ENCODE measurements at regions not wholly inside any gene's neighbourhood (a gene's known extent, or its start where the extent isn't known, plus 50 kb on each side); places are given as distances from the start of the nearest gene placed in this dataset.

DNA sequence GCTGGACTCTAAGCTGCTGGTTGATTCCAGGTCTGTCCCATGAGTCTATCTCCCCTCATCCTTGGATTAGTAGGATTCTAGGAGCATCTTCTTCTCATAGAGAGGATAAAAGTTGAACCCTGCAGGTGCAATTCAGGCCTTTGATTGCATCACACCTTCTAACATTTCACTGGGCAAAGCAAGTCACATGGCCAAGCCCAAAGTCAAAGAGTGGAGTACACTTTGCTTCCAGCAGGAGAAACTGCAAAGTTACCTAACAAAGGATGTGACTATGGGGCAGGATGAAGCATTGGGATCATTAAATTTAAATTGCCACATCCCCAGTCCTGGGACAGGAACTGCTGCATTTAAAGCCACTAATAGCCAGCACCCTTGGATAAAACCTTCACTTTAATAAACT is 51.0 kb upstream of the EGFLAM start:
- ATAC-seq (no peak), DNase-seq (no peak)
- intact Hi-C loops (cut with DNase I), result no loop called here

DNA sequence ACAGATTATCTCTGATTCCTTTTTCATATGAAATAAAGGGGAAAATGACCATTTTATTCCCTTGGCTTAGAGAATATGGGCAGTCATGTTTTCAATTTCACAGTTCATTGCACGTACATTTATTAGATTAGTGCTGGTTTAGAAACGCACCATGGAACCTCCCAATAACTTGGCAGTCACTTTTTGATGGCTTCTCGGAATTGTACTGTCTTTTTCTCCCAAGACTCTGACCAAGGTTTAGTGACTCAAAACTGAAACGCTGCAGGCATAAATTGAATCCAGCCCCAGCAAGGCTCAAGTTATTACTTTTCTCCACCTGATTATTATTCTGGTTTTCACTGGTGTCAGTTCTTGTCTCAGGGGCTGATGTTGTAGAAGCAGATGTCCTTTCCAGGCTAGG is 55.6 kb upstream of the EGFLAM start:
- no peak for DNase-seq
- ATAC-seq, result no peak
- intact Hi-C loops (cut with DNase I), result no loop called here

DNA sequence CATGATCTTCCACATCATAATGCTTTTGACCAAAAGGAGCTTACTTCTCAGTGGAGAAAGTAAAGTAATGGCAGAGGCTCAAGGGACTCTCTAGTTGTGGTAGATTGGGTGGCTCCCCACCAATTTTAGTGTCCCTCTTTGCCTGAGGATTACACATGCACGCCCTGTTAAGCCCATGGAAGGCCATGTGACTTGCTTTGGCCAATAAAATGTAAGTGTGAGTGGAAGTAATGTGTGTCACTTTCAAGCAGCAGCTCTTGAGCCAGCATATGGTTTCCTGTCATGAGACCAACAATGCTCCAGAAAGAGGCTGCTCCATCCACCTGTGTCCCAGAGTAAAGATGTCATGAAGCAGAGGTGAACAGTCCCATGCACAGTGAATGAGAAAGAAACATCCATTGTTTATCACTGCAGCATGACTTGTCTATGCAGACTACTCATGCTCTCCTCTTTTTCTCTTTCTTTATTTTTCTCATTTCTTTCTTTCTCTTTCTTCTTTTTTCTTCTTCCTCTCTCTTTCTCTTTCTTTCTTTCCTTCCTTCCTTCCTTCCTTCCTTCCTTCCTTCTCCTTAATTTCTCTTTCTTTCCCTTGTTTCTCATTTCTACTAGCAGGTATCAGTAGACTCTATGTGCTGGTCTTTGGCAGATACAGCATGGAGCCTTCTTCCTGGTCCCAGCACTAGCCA is 57.3 kb upstream of the EGFLAM start:
- DNase-seq (no peak), ATAC-seq (no peak)
- intact Hi-C loops (cut with DNase I), result no loop called here

DNA sequence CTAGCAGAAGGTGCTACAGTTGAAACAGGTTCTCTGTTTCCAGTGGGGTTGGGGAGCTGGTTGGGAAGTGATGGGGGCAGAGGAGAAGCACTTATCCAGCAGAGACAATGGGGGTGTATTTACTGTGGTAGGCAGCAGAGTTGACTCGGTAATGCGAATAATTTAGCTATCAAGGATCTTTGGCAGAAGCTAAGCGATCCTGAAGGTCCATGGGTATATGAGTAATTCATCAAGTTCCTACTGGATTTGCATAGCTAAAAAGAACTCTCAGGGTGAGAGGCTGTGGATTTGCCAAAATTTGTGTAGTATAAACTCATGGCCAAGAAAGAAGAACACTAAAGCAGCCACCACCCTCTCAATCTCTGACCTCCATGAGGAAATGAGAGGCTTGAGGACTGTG is 61.2 kb upstream of the EGFLAM start:
- ATAC-seq, result no peak
- intact Hi-C loops (cut with DNase I), result loop anchor here in 1 of 2 donors (10.0 kb wide), 1 partner anchor 782 kb away; no protein-coding TSS in a partner anchor

DNA sequence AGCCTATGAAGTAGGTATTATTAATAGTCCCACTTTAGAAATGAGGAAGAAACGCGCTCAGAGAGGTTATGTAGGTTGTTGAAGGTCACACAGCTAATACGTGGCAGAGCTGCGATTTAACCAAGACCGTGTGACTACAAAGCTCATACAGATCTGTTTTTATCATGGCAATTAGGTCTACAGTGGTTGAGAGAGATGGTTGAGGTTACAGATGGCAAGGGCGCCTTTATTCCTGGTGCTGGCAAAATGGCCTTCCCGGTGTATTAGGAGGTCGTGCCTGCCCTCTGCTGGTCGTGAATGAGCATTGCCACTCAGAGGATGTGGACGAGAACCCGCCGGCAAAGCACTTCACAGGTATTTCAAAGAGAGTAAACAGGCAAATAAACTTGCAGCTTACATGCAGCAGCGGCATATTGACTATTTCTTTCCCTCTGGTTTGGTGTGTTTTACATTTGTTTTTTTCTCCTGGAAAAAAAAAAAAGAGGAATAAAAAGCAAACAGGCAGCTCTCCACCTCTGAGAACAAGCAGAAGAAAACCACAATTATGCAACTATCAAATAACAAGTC is 65.3 kb upstream of the EGFLAM start:
- DNase-seq (peak; percentile 64), ATAC-seq (peak; percentile 63 to 74)
- intact Hi-C loops (cut with DNase I), result loop anchor here in 1 of 2 donors (5.0 to 10.0 kb wide), 2 partner anchors 356 to 778 kb away; no protein-coding TSS in a partner anchor

More for the DNA sequence above, 61.2 kb upstream of the EGFLAM start:
- no peak for DNase-seq

DNA sequence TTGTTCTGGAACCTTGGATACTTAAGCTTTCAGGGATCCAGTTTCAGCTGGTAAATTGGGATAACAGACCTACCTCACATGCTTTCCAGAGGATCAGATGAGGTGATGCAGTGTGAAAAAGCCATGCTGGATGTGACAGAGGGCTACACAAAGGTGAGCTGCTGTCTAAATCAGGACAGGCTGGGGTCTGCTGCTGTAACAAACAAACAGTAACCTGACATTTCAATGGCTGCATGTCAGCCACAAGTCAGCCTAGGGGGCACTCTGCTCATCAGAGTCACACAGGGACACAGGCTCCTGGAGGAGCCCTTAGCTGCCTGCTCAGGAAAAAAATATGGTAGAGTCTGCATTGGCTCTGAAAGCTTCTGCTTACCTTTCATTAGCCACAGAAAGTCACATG is 66.7 kb upstream of the EGFLAM start:
- DNase-seq (no peak), ATAC-seq (no peak)
- intact Hi-C loops (cut with DNase I), result loop anchor here in 1 of 2 donors (5.0 to 10.0 kb wide), 2 partner anchors 354 to 777 kb away; no protein-coding TSS in a partner anchor

DNA sequence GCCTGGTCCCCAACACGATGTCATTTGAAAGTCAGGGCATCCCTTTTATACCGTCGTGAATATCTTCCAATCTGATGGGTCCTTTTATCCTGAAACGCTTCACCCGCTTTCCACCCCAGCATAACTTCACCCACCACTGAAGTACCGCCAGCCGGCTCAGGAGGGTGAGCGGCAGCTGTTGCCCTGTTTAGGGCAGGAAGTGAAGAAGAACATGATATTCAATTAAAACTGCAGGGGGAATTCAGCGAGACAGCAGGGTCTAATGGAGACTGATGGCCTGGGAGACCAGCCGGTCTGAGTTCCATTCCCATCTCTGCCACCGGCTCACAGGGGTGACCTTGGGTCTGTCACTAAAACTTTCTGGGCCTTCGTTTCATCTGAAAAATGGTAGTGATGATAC is 68.2 kb upstream of the EGFLAM start:
- ATAC-seq (no peak), DNase-seq (no peak)
- intact Hi-C loops (cut with DNase I), result loop anchor here in 1 of 2 donors (5.0 to 10.0 kb wide), 2 partner anchors 353 to 775 kb away; no protein-coding TSS in a partner anchor

DNA sequence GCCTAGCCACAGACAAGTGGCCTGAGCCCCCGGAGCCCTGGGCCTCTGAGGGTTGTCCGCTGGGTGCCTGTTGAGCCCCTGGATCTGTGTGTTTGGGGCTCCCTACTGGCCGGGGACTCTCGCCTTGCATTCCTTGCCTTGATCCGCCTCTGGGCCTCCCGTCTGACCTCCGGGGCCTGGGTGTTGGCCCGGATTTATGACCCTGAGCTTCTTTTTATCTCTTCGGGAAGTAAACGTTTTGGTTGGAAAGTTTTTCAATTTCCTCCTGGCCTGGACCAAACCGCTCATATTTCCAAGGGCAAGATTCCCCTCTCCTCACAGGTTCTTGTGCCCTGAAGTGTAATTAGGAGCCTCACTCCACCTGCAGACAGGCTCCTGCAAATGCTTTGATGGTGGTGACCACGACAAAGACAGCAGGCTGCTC is 69.3 kb upstream of the EGFLAM start:
- intact Hi-C loops (cut with DNase I), result loop anchor here in 1 of 2 donors (10.0 kb wide), 1 partner anchor 174 kb away; no protein-coding TSS in a partner anchor
- no peak for DNase-seq
- ATAC-seq, result no peak

DNA sequence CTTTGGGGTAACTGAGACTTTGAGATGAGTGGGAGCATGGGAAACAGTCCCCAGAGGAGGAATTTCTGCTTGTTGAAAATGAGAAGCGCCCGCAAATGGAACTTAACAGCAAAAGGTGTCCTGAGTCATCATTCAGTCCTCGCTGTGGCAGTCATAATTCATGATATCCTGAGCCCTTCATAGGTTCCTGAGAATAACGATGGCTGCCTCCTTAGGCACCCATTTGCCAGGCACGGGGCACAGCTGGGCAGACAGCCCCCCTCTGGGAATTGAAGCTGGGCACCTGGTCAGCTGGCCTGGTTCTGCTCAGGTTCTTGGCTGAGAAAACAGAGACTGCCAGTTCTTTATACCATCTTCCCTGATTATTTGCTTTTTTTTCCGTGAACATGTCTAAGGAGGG is 69.8 kb upstream of the EGFLAM start:
- no peak for DNase-seq
- intact Hi-C loops (cut with DNase I), result loop anchor here in 1 of 2 donors (10.0 kb wide), 1 partner anchor 174 kb away; no protein-coding TSS in a partner anchor
- ATAC-seq, result no peak

DNA sequence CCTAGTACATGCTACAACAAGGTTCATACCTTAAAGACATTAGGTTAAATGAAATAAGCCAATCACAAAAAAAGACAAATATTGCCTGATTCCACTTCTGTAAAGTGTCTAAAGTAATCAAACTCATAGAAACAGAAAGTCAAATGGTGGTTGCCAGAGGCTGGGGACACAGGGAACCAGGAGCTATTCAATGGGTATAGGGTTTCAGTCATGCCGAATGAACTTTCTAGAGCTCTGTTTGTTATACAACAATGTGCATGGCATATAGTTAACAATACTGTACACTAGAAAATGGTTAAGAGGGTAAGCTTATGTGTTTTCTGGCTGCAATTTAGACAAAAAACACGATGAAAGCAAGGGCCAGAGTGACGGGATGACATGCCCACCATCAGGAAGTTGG is 70.8 kb upstream of the EGFLAM start:
- ATAC-seq, result no peak
- DNase-seq, result no peak
- intact Hi-C loops (cut with DNase I), result loop anchor here in 1 of 2 donors (10.0 kb wide), 1 partner anchor 173 kb away; no protein-coding TSS in a partner anchor

DNA sequence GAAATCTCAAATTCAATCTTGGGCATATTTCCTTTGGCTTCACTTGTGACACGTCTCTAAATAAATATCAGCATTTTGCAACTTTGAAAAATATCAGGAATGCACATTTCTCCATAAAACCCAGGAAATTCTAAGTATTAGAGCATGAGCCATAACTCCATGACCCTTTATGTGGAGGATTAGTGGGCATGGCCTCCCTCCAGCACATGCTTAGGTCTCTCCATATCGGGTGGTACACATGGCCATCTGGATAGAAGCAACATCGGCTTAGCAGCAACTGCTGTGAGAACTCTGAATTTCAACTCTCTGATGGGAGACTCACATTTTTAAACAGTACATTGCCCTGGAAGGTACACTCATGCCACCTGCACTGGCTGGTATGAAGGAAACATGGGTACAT is 73.7 kb upstream of the EGFLAM start:
- DNase-seq (no peak), ATAC-seq (no peak)
- intact Hi-C loops (cut with DNase I), result loop anchor here in 1 of 2 donors (10.0 kb wide), 1 partner anchor 170 kb away; no protein-coding TSS in a partner anchor

DNA sequence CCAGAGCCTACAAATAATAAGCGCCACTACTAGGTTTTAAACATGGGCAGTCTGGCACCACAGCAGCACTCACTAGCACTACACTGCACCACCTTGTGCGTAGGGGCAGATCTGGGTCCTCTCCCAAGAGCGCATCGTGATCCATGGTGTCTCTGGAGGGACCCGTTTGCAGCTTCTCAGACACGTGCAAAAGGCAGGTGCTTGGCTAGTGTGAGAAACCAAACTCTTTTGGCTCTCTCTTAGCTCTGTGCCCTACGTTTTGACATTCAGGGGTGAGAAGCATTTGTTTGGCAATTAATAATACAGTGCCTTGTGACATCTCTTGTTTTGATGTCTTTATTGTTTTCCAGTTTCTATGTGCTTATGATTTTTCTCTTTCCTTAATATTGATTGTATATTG is 75.4 kb upstream of the EGFLAM start:
- ATAC-seq (no peak), DNase-seq (no peak)
- intact Hi-C loops (cut with DNase I), result loop anchor here in 1 of 2 donors (10.0 kb wide), 1 partner anchor 168 kb away; no protein-coding TSS in a partner anchor

DNA sequence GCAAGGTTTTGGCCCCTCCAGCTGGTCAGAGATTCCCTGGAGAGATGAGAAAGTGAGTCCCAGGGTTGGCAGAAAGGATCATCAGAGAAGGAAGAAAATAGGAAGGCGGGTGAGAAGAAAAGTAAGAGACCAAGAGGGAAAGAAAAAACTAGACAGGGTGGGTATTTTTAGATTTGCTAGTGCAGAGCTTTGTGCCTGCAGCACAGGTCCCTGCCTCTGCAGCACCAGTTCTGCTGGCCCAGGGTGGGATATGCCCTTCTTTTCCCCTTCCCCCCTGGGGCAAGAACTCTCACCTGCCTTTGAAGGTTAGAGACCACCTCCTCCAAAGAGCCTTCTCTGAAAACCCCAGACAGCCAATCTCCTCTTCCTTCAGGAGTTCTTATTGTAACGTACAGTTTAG is 90.3 kb upstream of the EGFLAM start:
- intact Hi-C loops (cut with DNase I), result loop anchor here in 1 of 2 donors (10.0 kb wide), 1 partner anchor 173 kb away; no protein-coding TSS in a partner anchor
- peak; percentile 17 to 31 for ATAC-seq
- DNase-seq, result no peak

DNA sequence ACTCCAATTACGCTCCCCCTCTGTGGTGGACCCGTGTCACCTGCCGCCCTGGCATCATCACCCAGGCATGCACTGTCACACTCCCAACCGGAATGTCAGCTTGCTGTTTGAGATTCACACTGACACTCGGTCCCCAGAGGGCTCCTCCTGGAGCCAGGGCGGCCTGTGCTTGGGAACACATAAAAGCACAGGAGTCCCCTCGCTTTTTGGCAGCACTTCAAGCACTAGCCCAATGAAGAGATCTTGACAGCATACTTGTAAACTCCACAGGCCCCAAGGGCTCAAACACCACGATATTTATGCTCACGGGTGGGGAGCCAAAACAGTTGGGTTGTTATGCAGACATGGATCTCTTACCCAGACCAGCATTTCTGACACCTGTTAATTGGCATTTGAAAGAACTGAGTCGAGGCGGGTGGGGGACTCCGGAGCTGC is 90.8 kb upstream of the EGFLAM start:
- DNase-seq (peak; percentile 56), ATAC-seq (peak; percentile 91 to 97)
- intact Hi-C loops (cut with DNase I), result loop anchor here in 1 of 2 donors (10.0 kb wide), 1 partner anchor 173 kb away; no protein-coding TSS in a partner anchor

DNA sequence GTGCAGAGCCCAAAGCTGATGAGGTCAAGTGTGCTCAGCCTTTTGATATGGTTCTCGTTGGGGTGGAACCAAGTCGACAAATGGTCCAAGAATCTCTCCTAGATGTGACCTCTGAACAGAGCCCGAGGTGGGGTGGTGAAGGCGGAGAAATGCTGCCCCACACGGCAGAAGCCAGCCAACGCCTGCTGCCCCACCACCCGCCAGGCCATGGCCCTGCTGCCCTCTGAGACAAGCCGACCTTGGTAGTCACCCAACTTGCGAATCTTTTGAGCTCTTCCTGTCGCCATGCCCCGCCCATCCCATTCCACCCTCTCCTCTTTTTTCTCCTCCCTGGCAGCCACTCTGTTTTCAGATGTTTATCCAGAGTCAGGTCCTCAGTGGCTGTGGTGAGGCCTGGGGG is 91.5 kb upstream of the EGFLAM start:
- DNase-seq (no peak), ATAC-seq (peak in 1 of 2 donors; percentile 24)
- intact Hi-C loops (cut with DNase I), result loop anchor here in 1 of 2 donors (10.0 kb wide), 1 partner anchor 172 kb away; no protein-coding TSS in a partner anchor

DNA sequence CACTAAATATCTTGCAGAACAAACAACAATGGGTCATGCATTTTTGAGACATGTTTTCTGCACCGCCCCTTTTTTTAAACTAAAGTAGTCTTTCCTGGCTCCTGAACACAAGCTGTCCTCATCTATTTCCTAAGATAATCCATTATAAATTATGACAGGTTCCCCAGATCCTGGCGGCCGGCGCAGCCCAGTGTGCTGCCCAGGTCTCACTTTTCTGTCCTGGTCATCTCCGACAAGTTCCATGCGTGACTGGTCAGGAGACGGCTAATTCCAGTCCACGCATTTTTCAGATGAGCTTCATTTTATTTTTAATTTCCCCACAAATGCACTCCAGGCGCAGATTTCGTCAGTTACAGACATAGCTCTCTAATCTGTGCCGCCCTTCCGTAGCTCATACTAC is 92.9 kb upstream of the EGFLAM start:
- intact Hi-C loops (cut with DNase I), result loop anchor here in 1 of 2 donors (10.0 kb wide), 1 partner anchor 171 kb away; no protein-coding TSS in a partner anchor
- no peak for DNase-seq
- no peak for ATAC-seq

DNA sequence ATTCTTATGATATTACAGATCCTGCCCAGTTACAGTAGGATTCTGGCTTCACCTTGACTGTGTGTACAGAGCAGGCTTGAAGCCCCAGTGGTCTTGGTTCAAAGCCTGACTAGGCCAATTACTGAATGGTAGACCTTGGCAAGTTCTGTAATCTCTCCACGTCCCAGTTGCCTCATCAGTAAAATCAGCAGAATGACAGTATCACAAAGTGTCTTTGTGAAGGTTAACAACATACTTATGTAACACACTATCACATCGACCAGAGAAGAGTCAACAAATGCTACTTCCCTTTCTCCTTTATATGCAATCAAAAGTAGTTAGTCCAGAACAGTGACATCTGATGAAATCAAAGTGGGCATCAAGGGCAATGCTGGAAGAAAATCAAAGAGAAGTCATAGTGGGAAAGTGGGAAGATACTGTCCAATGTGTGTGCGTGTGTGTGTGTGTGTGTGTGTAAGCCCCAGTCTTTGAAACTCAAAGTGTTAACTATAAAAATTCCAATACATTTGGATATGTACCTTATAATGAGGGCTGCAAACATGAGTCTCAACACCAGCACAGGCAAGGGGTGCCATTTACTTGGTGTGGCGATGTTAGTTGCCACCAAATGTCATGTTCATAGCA is 93.5 kb upstream of the EGFLAM start:
- no peak for DNase-seq
- intact Hi-C loops (cut with DNase I), result loop anchor here in 1 of 2 donors (10.0 kb wide), 1 partner anchor 170 kb away; no protein-coding TSS in a partner anchor
- ATAC-seq, result no peak

DNA sequence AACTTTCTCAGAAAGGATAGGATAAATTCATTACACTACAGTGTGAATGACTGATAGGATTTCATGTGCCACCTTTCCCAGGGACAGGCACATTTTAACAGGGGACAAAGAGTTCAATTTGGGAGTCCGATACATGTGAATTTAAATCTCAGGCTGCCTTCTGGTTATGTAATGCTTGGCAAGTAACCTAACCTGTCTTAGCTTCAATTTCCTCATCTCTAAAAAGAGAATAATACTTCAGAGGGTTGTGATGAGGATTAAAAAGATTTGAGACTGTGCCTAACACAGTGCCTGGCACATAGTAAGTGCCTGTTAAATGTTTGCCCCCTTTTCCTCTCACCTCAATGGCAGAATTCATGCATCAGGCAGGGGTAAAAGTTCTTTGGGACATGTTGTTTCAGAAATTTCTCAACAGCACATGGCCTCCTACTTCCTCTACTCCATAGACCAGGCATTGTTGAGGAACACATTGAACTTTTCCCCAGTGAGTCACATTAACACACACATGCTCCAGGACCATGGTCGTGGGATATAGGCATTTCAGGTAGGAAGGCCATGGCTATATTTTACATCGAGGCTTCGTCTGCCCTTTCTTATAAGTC is 94.6 kb upstream of the EGFLAM start:
- no peak for ATAC-seq
- intact Hi-C loops (cut with DNase I), result loop anchor here in 1 of 2 donors (10.0 kb wide), 1 partner anchor 169 kb away; no protein-coding TSS in a partner anchor
- DNase-seq, result no peak

DNA sequence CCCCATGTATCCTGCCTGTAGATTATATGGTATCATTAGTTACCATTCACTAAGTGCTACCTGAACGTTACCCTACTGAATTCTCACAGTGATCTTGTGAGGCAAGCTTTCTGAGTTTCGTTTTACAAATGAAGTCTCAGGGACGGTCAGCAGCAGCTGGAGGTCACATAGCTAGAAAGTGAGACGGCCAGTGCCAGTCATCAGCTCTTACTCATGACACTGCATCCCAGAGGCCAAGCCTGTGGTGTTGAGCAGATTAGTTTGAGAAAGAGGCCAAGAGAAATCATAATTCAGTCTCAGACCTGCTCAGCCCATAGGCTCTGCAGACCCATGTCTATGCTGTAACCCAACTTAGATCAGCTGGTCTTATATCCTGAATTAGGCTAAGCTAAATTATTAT is 95.7 kb upstream of the EGFLAM start:
- no peak for DNase-seq
- peak in 1 of 2 donors; percentile 16 for ATAC-seq
- intact Hi-C loops (cut with DNase I), result loop anchor here in 1 of 2 donors (10.0 kb wide), 1 partner anchor 168 kb away; no protein-coding TSS in a partner anchor
